Transverse colon (tissue), 3 donors: ENCODE measurements at regions not wholly inside any gene's neighbourhood (a gene's known extent, or its start where the extent isn't known, plus 50 kb on each side); places are given as distances from the start of the nearest gene placed in this dataset.

Experiments used
- EP300 ChIP-seq: sonication (generic); formaldehyde crosslinking; IDR thresholded peaks from one replicate; pipeline ENCODE4 v1.6.1; 2017; ENCODE audit warnings: antibody characterized with exemption, low read depth
- POLR2A ChIP-seq: fragments of 450-650 bp; IDR thresholded peaks from one replicate; pipeline ENCODE4 v1.6.1; 2016; ENCODE audit warnings: antibody characterized with exemption, mild to moderate bottlenecking, moderate library complexity
- TF ChIP-seq, protein P1 (sequence below), 5 experiments: fragments of 200-600 bp in 3 of 5; fragments of 450-650 bp in 2 of 5; sonication (generic) in 3 of 5; IDR thresholded peaks; 1 replicate in 2 of 5; 2 replicates in 3 of 5; pipeline ENCODE4 v1.5.1; 2016 to 2017; ENCODE audit warnings: antibody characterized with exemption in 5 of 5, inconsistent platforms in 3 of 5, mild to moderate bottlenecking in 2 of 5, moderate library complexity in 1 of 5

GRCh38 chr4:188680004-188680666 is 540.9 kb downstream of the TRIML1 start:
- TF ChIP-seq POLR2A (no peak), EP300 (no peak)
- TF ChIP-seq, protein P1, sequence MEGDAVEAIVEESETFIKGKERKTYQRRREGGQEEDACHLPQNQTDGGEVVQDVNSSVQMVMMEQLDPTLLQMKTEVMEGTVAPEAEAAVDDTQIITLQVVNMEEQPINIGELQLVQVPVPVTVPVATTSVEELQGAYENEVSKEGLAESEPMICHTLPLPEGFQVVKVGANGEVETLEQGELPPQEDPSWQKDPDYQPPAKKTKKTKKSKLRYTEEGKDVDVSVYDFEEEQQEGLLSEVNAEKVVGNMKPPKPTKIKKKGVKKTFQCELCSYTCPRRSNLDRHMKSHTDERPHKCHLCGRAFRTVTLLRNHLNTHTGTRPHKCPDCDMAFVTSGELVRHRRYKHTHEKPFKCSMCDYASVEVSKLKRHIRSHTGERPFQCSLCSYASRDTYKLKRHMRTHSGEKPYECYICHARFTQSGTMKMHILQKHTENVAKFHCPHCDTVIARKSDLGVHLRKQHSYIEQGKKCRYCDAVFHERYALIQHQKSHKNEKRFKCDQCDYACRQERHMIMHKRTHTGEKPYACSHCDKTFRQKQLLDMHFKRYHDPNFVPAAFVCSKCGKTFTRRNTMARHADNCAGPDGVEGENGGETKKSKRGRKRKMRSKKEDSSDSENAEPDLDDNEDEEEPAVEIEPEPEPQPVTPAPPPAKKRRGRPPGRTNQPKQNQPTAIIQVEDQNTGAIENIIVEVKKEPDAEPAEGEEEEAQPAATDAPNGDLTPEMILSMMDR (IDR thresholded peaks at IDR 0.05), result no peak
